Nephron (organoid): ENCODE measurements at regions not wholly inside any gene's neighbourhood (a gene's known extent, or its start where the extent isn't known, plus 50 kb on each side); places are given as distances from the start of the nearest gene placed in this dataset.

Experiments used
- H3K27ac Mint-ChIP-seq, 3 experiments: 2 replicates each; pipeline ENCODE4 v1.8.0; 2020; ENCODE audit warnings: mixed read lengths in 3 of 3, mild to moderate bottlenecking in 2 of 3, moderate library complexity in 1 of 3
- H3K27me3 Mint-ChIP-seq: 2 replicates; pipeline ENCODE4 v1.8.0; 2021; ENCODE audit warnings: low read depth, mild to moderate bottlenecking, moderate library complexity, mixed read lengths
- H3K36me3 Mint-ChIP-seq: 2 replicates; pipeline ENCODE4 v1.8.0; 2020; ENCODE audit warnings: low read depth, mixed read lengths
- H3K4me1 Mint-ChIP-seq: 2 replicates; pipeline ENCODE4 v1.8.0; 2020; ENCODE audit warnings: mixed read lengths
- H3K4me3 Mint-ChIP-seq, 3 experiments: 2 replicates each; pipeline ENCODE4 v1.8.0; 2020; ENCODE audit warnings: mild to moderate bottlenecking in 3 of 3, mixed read lengths in 3 of 3, moderate library complexity in 2 of 3
- H3K9me3 Mint-ChIP-seq: 2 replicates; pipeline ENCODE4 v1.8.0; 2020; ENCODE audit warnings: mixed read lengths
- TF ChIP-seq, protein P1 (sequence below), 3 experiments: fragments of 200-600 bp; sonication (generic); IDR thresholded peaks; one replicate each; pipeline ENCODE4 v1.5.0; 2021; ENCODE audit warnings: antibody characterized with exemption in 3 of 3; ENCODE audit not compliant: unreplicated experiment in 3 of 3

DNA sequence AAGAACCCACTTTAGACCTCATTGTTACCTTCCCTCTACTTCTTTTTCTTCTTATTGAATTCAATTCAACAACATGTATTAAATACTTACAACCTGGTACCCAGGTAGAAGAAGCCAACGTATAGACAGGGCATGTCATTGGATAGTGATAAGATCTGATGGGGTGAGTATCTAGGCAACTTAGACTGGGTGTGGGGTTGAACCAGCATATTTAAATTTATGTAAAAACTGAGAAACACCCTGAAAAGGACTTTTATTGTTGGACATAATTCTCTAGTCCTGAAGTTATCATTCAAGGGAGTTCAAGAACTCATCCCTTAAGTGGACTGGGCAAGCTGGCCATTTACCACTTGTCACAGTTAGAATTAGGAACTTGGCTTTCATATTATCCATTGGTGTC lies 139.2 kb downstream of the ZIC5 start:
- TF ChIP-seq, protein P1, sequence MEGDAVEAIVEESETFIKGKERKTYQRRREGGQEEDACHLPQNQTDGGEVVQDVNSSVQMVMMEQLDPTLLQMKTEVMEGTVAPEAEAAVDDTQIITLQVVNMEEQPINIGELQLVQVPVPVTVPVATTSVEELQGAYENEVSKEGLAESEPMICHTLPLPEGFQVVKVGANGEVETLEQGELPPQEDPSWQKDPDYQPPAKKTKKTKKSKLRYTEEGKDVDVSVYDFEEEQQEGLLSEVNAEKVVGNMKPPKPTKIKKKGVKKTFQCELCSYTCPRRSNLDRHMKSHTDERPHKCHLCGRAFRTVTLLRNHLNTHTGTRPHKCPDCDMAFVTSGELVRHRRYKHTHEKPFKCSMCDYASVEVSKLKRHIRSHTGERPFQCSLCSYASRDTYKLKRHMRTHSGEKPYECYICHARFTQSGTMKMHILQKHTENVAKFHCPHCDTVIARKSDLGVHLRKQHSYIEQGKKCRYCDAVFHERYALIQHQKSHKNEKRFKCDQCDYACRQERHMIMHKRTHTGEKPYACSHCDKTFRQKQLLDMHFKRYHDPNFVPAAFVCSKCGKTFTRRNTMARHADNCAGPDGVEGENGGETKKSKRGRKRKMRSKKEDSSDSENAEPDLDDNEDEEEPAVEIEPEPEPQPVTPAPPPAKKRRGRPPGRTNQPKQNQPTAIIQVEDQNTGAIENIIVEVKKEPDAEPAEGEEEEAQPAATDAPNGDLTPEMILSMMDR (IDR thresholded peaks at IDR 0.05; ENCODE audit: unreplicated experiment in 3 of 3), result no peak
- H3K27ac Mint-ChIP-seq, result no peak overlapping the region
- no peaks in the 10 kb centered on the region for H3K4me1 Mint-ChIP-seq
- no peak overlapping the region for H3K4me3 Mint-ChIP-seq
- no peaks in the 10 kb centered on the region for H3K36me3 Mint-ChIP-seq
- no peaks in the 10 kb centered on the region for H3K9me3 Mint-ChIP-seq
- H3K27me3 Mint-ChIP-seq, result no peaks in the 10 kb centered on the region

DNA sequence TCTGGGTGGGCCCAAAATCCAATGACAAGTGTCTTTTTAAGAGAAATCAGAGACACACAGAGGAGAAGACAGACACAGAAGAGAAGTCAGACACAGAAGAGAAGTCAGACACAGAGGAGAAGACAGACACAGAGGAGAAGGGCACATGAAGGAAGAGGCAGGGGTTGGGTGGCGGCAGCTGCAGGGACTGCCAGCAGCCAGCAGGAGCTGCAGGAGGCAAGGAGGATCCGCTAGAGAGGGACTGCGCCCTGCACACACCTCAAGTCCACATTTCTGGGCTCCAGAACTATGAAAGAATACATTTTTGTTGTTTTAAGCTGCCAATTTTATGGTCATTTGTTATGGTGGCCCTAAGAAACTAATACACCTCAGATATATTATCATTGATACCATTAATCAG lies 140.6 kb downstream of the ZIC5 start:
- Mint-ChIP-seq H3K9me3 (no peaks in the 10 kb centered on the region), H3K4me3 (no peak overlapping the region), H3K27me3 (no peaks in the 10 kb centered on the region), H3K36me3 (no peaks in the 10 kb centered on the region), H3K4me1 (no peaks in the 10 kb centered on the region), H3K27ac (no peak overlapping the region)
- TF ChIP-seq, protein P1 (IDR thresholded peaks at IDR 0.05; ENCODE audit: unreplicated experiment in 3 of 3), result no peak

- TF ChIP-seq, protein P1 (IDR thresholded peaks at IDR 0.05; ENCODE audit: unreplicated experiment in 3 of 3), result no peak
- Mint-ChIP-seq H3K4me1 (no peaks in the 10 kb centered on the region), H3K9me3 (no peaks in the 10 kb centered on the region), H3K27me3 (no peaks in the 10 kb centered on the region), H3K27ac (no peak overlapping the region), H3K4me3 (no peak overlapping the region), H3K36me3 (no peaks in the 10 kb centered on the region)
Measured at GRCh38 chr13:99829593-99830239, 141.9 kb downstream of the ZIC5 start.

DNA sequence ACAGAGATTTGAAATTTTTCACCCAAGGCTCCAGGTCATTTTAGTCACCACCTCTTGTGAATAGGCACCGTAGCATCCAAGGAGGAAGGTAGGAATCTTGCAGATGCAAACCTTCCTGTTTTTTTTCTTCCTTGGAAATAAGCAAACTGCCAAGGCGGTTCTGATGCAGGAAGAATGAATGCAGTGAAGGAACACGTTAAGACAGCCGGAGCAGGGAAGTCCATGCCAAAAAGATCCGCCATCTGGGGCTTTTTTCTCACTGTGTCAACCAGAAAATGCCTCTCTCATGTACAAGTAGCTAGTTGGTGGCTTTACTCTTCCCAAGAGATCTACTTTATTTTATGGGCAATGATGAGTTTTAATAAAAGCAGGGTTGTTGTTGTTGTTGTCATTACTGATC lies 142.4 kb downstream of the ZIC5 start:
- TF ChIP-seq, protein P1 (IDR thresholded peaks at IDR 0.05; ENCODE audit: unreplicated experiment in 3 of 3), result no peak
- Mint-ChIP-seq H3K27me3 (no peaks in the 10 kb centered on the region), H3K36me3 (no peaks in the 10 kb centered on the region), H3K4me3 (no peak overlapping the region), H3K9me3 (no peaks in the 10 kb centered on the region), H3K27ac (no peak overlapping the region), H3K4me1 (no peaks in the 10 kb centered on the region)

- no peaks in the 10 kb centered on the region for H3K36me3 Mint-ChIP-seq
- H3K4me3 Mint-ChIP-seq, result no peak overlapping the region
- H3K27ac Mint-ChIP-seq, result no peak overlapping the region
- peaks cover 2% of the 10 kb centered on the region for H3K9me3 Mint-ChIP-seq
- TF ChIP-seq, protein P1 (IDR thresholded peaks at IDR 0.05; ENCODE audit: unreplicated experiment in 3 of 3), result no peak
- H3K4me1 Mint-ChIP-seq, result no peaks in the 10 kb centered on the region
- H3K27me3 Mint-ChIP-seq, result no peaks in the 10 kb centered on the region
Measured at GRCh38 chr13:99828735-99829134, 142.8 kb downstream of the ZIC5 start.

DNA sequence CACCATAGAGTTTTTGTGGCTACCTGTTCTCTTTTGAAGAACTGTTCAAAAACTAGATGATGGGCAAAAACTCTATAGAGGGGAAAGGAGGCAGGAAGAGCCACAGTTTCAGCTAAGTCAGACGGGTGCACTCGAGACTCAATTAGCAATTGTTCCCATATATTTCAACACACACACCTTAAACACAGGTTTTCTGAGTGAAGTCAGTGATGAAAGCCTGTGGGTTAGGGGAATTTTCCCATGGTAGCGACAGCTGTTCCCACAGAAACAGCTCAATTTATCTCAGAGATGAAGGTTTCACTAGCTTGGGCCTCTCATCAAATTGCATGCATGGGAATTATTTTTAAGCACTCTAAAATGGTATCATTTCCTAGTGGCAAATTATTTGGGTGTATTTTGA lies 143.4 kb downstream of the ZIC5 start:
- H3K4me3 Mint-ChIP-seq, result no peak overlapping the region

More for the DNA sequence above, 143.4 kb downstream of the ZIC5 start:
- H3K9me3 Mint-ChIP-seq, result peaks cover 4% of the 10 kb centered on the region
- no peak overlapping the region for H3K27ac Mint-ChIP-seq
- TF ChIP-seq, protein P1 (IDR thresholded peaks at IDR 0.05; ENCODE audit: unreplicated experiment in 3 of 3), result no peak
- no peaks in the 10 kb centered on the region for H3K4me1 Mint-ChIP-seq
- no peaks in the 10 kb centered on the region for H3K36me3 Mint-ChIP-seq
- no peaks in the 10 kb centered on the region for H3K27me3 Mint-ChIP-seq
